Activated naive CD4-positive, alpha-beta T cell treated with anti-CD3 and anti-CD28 coated beads for 36 hours (primary cell): ENCODE measurements at regions not wholly inside any gene's neighbourhood (a gene's known extent, or its start where the extent isn't known, plus 50 kb on each side); places are given as distances from the start of the nearest gene placed in this dataset.
"Not testable (repeated sequence)": the region's sequence is repeated elsewhere in the genome, so short reads cannot be mapped to it uniquely, and the experiment has no call there.

Experiments
- CTCF ChIA-PET: fragments of 350-600 bp; sonication (Branson Sonifier 250); formaldehyde crosslinking; loops from one replicate; lab custom pipeline; 2021; ENCODE audit warnings: antibody characterized with exemption; lab: Charles Lee
- DNase-seq: peaks from one replicate; pipeline ENCODE4 v3.0.0-alpha.2; 2020
- H3K27ac Mint-ChIP-seq: one replicate; pipeline ENCODE4 v1.8.0; 2021; ENCODE audit warnings: mild to moderate bottlenecking, mixed read lengths
- H3K27me3 Mint-ChIP-seq: one replicate; pipeline ENCODE4 v1.8.0; 2021; ENCODE audit warnings: low read depth, mixed read lengths
- H3K36me3 Mint-ChIP-seq: one replicate; pipeline ENCODE4 v1.8.0; 2021; ENCODE audit warnings: low read depth, mixed read lengths
- H3K4me1 Mint-ChIP-seq: one replicate; pipeline ENCODE4 v1.8.0; 2021; ENCODE audit warnings: low read depth, mixed read lengths
- H3K4me3 Mint-ChIP-seq: one replicate; pipeline ENCODE4 v1.8.0; 2021; ENCODE audit warnings: mild to moderate bottlenecking, moderate library complexity, mixed read lengths
- H3K9me3 Mint-ChIP-seq: one replicate; pipeline ENCODE4 v1.8.0; 2021; ENCODE audit warnings: mixed read lengths
- intact Hi-C: fragments of 100-400 bp; cut with micrococcal nuclease; formaldehyde crosslinking; loops from one replicate; pipeline ENCODE4 v1.15.1; 2023

GRCh38 chr6:167555836-167556235 lies 230.9 kb downstream of the TTLL2 start:
- H3K27me3 Mint-ChIP-seq: no peaks in the 10 kb centered on the region
- H3K4me1 Mint-ChIP-seq: no peaks in the 10 kb centered on the region
- no peak overlapping the region for H3K4me3 Mint-ChIP-seq
- H3K27ac Mint-ChIP-seq: no peak overlapping the region
- CTCF ChIA-PET: interaction anchor here (0.6 kb wide), 1 partner anchor 22 kb away, joined by 5 read pairs; no protein-coding TSS in a partner anchor
- DNase-seq: no peak
- no peaks in the 10 kb centered on the region for H3K36me3 Mint-ChIP-seq
- H3K9me3 Mint-ChIP-seq: peaks cover 7% of the 10 kb centered on the region
- intact Hi-C loops: no loop called here

GRCh38 chr6:167557675-167558074 lies 232.8 kb downstream of the TTLL2 start:
- Mint-ChIP-seq H3K27ac (no peak overlapping the region), H3K36me3 (no peaks in the 10 kb centered on the region), H3K4me3 (no peak overlapping the region), H3K4me1 (no peaks in the 10 kb centered on the region), H3K27me3 (no peaks in the 10 kb centered on the region), H3K9me3 (peaks cover 7% of the 10 kb centered on the region)
- CTCF ChIA-PET: no interaction called here
- intact Hi-C loops: no loop called here
- no peak for DNase-seq

- no peak for DNase-seq
- Mint-ChIP-seq H3K36me3 (no peaks in the 10 kb centered on the region), H3K27me3 (no peaks in the 10 kb centered on the region), H3K27ac (no peak overlapping the region), H3K4me3 (no peak overlapping the region), H3K4me1 (no peaks in the 10 kb centered on the region), H3K9me3 (peaks cover 7% of the 10 kb centered on the region)
- CTCF ChIA-PET: no interaction called here
- intact Hi-C loops: no loop called here
Observed at GRCh38 chr6:167558246-167559177, 233.6 kb downstream of the TTLL2 start.

- Mint-ChIP-seq H3K4me1 (no peaks in the 10 kb centered on the region), H3K36me3 (no peaks in the 10 kb centered on the region), H3K4me3 (no peak overlapping the region), H3K9me3 (peaks cover 7% of the 10 kb centered on the region), H3K27me3 (no peaks in the 10 kb centered on the region), H3K27ac (no peak overlapping the region)
- no peak for DNase-seq
- intact Hi-C loops: no loop called here
- CTCF ChIA-PET: no interaction called here
Observed at GRCh38 chr6:167559675-167560479, 235.0 kb downstream of the TTLL2 start.

GRCh38 chr6:167560673-167561569 lies 236.0 kb downstream of the TTLL2 start:
- no peaks in the 10 kb centered on the region for H3K4me1 Mint-ChIP-seq
- DNase-seq: no peak
- CTCF ChIA-PET: no interaction called here
- peaks cover 5% of the 10 kb centered on the region for H3K9me3 Mint-ChIP-seq
- H3K27ac Mint-ChIP-seq: no peak overlapping the region
- intact Hi-C loops: no loop called here
- H3K4me3 Mint-ChIP-seq: no peak overlapping the region
- H3K27me3 Mint-ChIP-seq: peaks cover 4% of the 10 kb centered on the region
- H3K36me3 Mint-ChIP-seq: no peaks in the 10 kb centered on the region

GRCh38 chr6:167562862-167563261 lies 238.0 kb downstream of the TTLL2 start:
- H3K4me1 Mint-ChIP-seq, H3K4me3 Mint-ChIP-seq, H3K27me3 Mint-ChIP-seq, H3K36me3 Mint-ChIP-seq, CTCF ChIA-PET, intact Hi-C loops, DNase-seq, H3K27ac Mint-ChIP-seq, H3K9me3 Mint-ChIP-seq: not testable (repeated sequence)

- Mint-ChIP-seq H3K4me3 (no peak overlapping the region), H3K9me3 (no peaks in the 10 kb centered on the region), H3K27me3 (peaks cover 4% of the 10 kb centered on the region), H3K27ac (no peak overlapping the region), H3K4me1 (no peaks in the 10 kb centered on the region), H3K36me3 (no peaks in the 10 kb centered on the region)
- no peak for DNase-seq
- CTCF ChIA-PET: no interaction called here
- intact Hi-C loops: no loop called here
Observed at GRCh38 chr6:167564416-167565250, 239.7 kb downstream of the TTLL2 start.

- intact Hi-C loops: no loop called here
- no peak for DNase-seq
- peaks cover 4% of the 10 kb centered on the region for H3K27me3 Mint-ChIP-seq
- no peaks in the 10 kb centered on the region for H3K36me3 Mint-ChIP-seq
- no peak overlapping the region for H3K4me3 Mint-ChIP-seq
- CTCF ChIA-PET: no interaction called here
- H3K4me1 Mint-ChIP-seq: no peaks in the 10 kb centered on the region
- H3K9me3 Mint-ChIP-seq: no peaks in the 10 kb centered on the region
- no peak overlapping the region for H3K27ac Mint-ChIP-seq
Observed at GRCh38 chr6:167565388-167565787, 240.5 kb downstream of the TTLL2 start.

GRCh38 chr6:167565884-167566599 lies 241.2 kb downstream of the TTLL2 start:
- Mint-ChIP-seq H3K9me3 (no peaks in the 10 kb centered on the region), H3K36me3 (no peaks in the 10 kb centered on the region), H3K4me1 (no peaks in the 10 kb centered on the region), H3K27me3 (peaks cover 4% of the 10 kb centered on the region), H3K27ac (no peak overlapping the region), H3K4me3 (no peak overlapping the region)
- intact Hi-C loops: no loop called here
- CTCF ChIA-PET: no interaction called here
- no peak for DNase-seq

GRCh38 chr6:167566711-167567141 lies 241.8 kb downstream of the TTLL2 start:
- CTCF ChIA-PET: no interaction called here
- H3K27me3 Mint-ChIP-seq: peaks cover 4% of the 10 kb centered on the region
- no peak for DNase-seq
- no peaks in the 10 kb centered on the region for H3K36me3 Mint-ChIP-seq
- H3K4me3 Mint-ChIP-seq: no peak overlapping the region
- no peak overlapping the region for H3K27ac Mint-ChIP-seq
- no peaks in the 10 kb centered on the region for H3K9me3 Mint-ChIP-seq
- no peaks in the 10 kb centered on the region for H3K4me1 Mint-ChIP-seq
- intact Hi-C loops: no loop called here
